ENCODE measurements at regions not wholly inside any gene's neighbourhood (a gene's known extent, or its start where the extent isn't known, plus 50 kb on each side); places are given as distances from the start of the nearest gene placed in this dataset.

- ATAC-seq (no peak), DNase-seq (ENCODE audit: low read depth, low spot score) (no peak)
- H3K9me3 ChIP-seq (ENCODE audit: control insufficient read depth in 1 of 2, insufficient read depth in 1 of 2, low read depth in 1 of 2, low read length in 2 of 2), result no peaks in the 10 kb centered on the region
- TF ChIP-seq SIN3A (IDR thresholded peaks at IDR 0.05; ENCODE audit: low read depth) (no peak), CTCF (IDR thresholded peaks at IDR 0.05 in 2 of 3, conservative IDR thresholded peaks at IDR 0.05 in 1 of 3; ENCODE audit: borderline replicate concordance in 1 of 3, insufficient read depth in 1 of 3, low read depth in 2 of 3, low read length in 2 of 3) (no peak), ATF3 (IDR thresholded peaks at IDR 0.05) (no peak), SRF (IDR thresholded peaks at IDR 0.05; ENCODE audit: low read depth) (no peak), EGR1 (IDR thresholded peaks at IDR 0.05; ENCODE audit: low read depth) (no peak), RAD21 (IDR thresholded peaks at IDR 0.05; ENCODE audit: low read depth) (no peak)
- no peaks in the 10 kb centered on the region for H3K9me2 ChIP-seq (ENCODE audit: insufficient read depth)
- no peak overlapping the region for H3K4me2 ChIP-seq (ENCODE audit: low read length)
- H2AFZ ChIP-seq (ENCODE audit: low read depth, low read length, poor library complexity, severe bottlenecking), result no peak overlapping the region
- RAD21 ChIA-PET (ENCODE audit: low non-redundant PET in 1 of 2, low total read pairs in 2 of 2, uncharacterized antibody in 2 of 2, unreplicated experiment in 2 of 2), result no interaction called here
- H3K79me2 ChIP-seq (ENCODE audit: insufficient read depth, low read length), result no peaks in the 10 kb centered on the region
- no peaks in the 10 kb centered on the region for H4K20me1 ChIP-seq (ENCODE audit: insufficient read depth)
- H3K9ac ChIP-seq (ENCODE audit: low read length), result no peak overlapping the region
- no TSS peak for BruUV-seq (replicated peaks)
- no peak overlapping the region for H3K4me3 ChIP-seq (replicated peaks in 1 of 2; ENCODE audit: low read depth in 1 of 2, low read length in 2 of 2)
- POLR2A ChIA-PET, result no interaction called here
- H3K36me3 ChIP-seq (ENCODE audit: control insufficient read depth in 1 of 2, insufficient read depth in 2 of 2, low read length in 2 of 2), result no peaks in the 10 kb centered on the region
- intact Hi-C loops (cut with micrococcal nuclease), result no loop called here
- peaks cover 28% of the 10 kb centered on the region for H3K27me3 ChIP-seq (ENCODE audit: insufficient read depth, low read length)
- no peak overlapping the region for H3K27ac ChIP-seq (ENCODE audit: low read depth, low read length)
- CTCF ChIA-PET, result interaction anchor here (1.3 to 4.7 kb wide), 3 partner anchors 21 to 28 kb away, joined by 3 to 19 read pairs (median 8); no protein-coding TSS in a partner anchor
- H3K4me1 ChIP-seq (ENCODE audit: control insufficient read depth in 1 of 2, insufficient read depth in 2 of 2, low read length in 2 of 2), result no peaks in the 10 kb centered on the region; a peak in 1 of 4 replicates
Measured at GRCh38 chr2:88859461-88859860, 168.0 kb downstream of the RPIA start.

GRCh38 chr2:88860421-88861075, 169.1 kb downstream of the RPIA start:
- no peak overlapping the region for H3K9ac ChIP-seq (ENCODE audit: low read length)
- H4K20me1 ChIP-seq (ENCODE audit: insufficient read depth), result no peaks in the 10 kb centered on the region
- no peak for DNase-seq (ENCODE audit: low read depth, low spot score)
- CTCF ChIA-PET, result interaction anchor here (4.7 kb wide), 1 partner anchor 20 kb away, joined by 19 read pairs; no protein-coding TSS in a partner anchor
- no TSS peak for BruUV-seq (replicated peaks)
- ATAC-seq, result no peak
- H3K79me2 ChIP-seq (ENCODE audit: insufficient read depth, low read length), result no peaks in the 10 kb centered on the region
- no peak for TF ChIP-seq FOSL1 (IDR thresholded peaks at IDR 0.05; ENCODE audit: low read depth)
- no peak for TF ChIP-seq CEBPB (IDR thresholded peaks at IDR 0.05; ENCODE audit: low read depth)
- no peak for TF ChIP-seq MAX (IDR thresholded peaks at IDR 0.05)
- no peak for TF ChIP-seq ZFX (IDR thresholded peaks at IDR 0.05)
- no peak for TF ChIP-seq ZBTB33 (IDR thresholded peaks at IDR 0.05; ENCODE audit: extremely low read depth, insufficient replicate concordance, low read length)
- TF ChIP-seq EZH2 (IDR thresholded peaks at IDR 0.05), result no peak
- no peak for TF ChIP-seq TCF7L2 (IDR thresholded peaks at IDR 0.05; ENCODE audit: borderline replicate concordance, extremely low read depth, insufficient read depth, insufficient read length)
- TF ChIP-seq JUND (IDR thresholded peaks at IDR 0.05), result no peak
- no peak for TF ChIP-seq ZNF274 (IDR thresholded peaks at IDR 0.05; ENCODE audit: low read depth, low read length)
- H3K36me3 ChIP-seq (ENCODE audit: control insufficient read depth in 1 of 2, insufficient read depth in 2 of 2, low read length in 2 of 2), result no peaks in the 10 kb centered on the region
- POLR2A ChIA-PET, result no interaction called here
- no peak overlapping the region for H3K4me3 ChIP-seq (replicated peaks in 1 of 2; ENCODE audit: low read depth in 1 of 2, low read length in 2 of 2)
- H3K9me3 ChIP-seq (ENCODE audit: control insufficient read depth in 1 of 2, insufficient read depth in 1 of 2, low read depth in 1 of 2, low read length in 2 of 2), result no peaks in the 10 kb centered on the region
- intact Hi-C loops (cut with micrococcal nuclease), result no loop called here
- H3K27me3 ChIP-seq (ENCODE audit: insufficient read depth, low read length), result peaks cover 38% of the 10 kb centered on the region
- no peaks in the 10 kb centered on the region for H3K9me2 ChIP-seq (ENCODE audit: insufficient read depth)
- H2AFZ ChIP-seq (ENCODE audit: low read depth, low read length, poor library complexity, severe bottlenecking), result no peak overlapping the region
- no peaks in the 10 kb centered on the region; a peak in 1 of 4 replicates for H3K4me1 ChIP-seq (ENCODE audit: control insufficient read depth in 1 of 2, insufficient read depth in 2 of 2, low read length in 2 of 2)
- RAD21 ChIA-PET (ENCODE audit: low non-redundant PET in 1 of 2, low total read pairs in 2 of 2, uncharacterized antibody in 2 of 2, unreplicated experiment in 2 of 2), result no interaction called here
- no peak overlapping the region for H3K27ac ChIP-seq (ENCODE audit: low read depth, low read length)
- no peak overlapping the region for H3K4me2 ChIP-seq (ENCODE audit: low read length)

Measured in HCT116 (cell line).